ENCODE measurements at regions not wholly inside any gene's neighbourhood (a gene's known extent, or its start where the extent isn't known, plus 50 kb on each side); places are given as distances from the start of the nearest gene placed in this dataset.

DNA sequence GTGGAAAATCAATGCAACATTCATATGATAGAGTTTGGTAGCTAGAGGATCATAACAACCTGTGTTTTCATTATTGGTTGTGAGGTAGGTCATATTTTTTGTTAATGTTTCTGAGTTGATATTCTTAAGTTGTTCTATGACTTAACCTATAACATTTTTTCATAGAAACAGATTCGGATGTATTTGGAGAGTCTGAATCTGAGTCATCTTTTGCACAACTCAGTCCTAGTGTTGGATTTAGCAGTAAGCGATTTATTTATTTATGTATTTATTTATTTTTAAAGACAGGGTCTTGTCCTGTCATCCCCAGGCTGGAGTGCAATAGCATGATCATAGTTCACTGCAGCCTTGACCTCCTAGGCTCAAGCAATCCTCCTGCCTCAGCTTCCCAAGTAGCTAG, 292.8 kb upstream of the ZNF717 start:
- no peak for DNase-seq

DNA sequence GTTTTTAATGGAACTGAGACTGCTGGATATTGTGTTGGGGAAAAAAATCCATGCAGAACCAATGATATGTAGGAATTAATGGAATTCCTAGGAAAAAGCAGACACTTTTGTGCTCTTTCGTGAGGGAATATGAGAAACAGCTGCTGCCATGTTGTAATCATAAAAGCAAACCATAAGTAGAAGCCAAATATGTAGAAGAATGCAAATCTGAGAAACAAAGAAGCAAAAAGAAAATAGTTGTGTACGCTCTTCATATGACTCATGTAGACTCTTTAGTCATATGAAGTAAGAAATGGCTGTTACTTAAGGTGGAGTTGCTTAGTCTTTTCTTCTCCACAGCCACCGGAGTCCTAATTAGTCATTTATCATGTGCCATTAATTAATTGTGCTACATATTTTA, 298.6 kb upstream of the ZNF717 start:
- DNase-seq: no peak

DNA sequence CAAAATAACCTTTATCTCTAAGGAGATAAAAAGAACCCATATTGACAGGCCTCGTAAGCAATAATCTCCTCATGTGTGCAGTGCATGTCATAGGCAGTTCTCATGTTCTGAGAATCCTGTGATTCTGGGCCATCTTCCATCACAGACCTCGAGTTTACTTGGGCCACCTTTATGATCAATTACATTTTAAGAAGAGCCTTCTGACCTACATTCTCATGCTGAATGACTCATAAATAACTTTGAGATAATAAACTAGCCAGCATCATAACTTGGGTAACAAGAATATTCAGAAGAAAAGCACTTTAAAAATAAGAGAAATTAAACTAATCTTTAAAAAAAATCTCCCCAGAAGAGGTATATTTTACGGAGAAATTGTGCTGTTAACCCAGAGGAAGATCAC, 310.7 kb upstream of the ZNF717 start:
- no peak for DNase-seq

DNA sequence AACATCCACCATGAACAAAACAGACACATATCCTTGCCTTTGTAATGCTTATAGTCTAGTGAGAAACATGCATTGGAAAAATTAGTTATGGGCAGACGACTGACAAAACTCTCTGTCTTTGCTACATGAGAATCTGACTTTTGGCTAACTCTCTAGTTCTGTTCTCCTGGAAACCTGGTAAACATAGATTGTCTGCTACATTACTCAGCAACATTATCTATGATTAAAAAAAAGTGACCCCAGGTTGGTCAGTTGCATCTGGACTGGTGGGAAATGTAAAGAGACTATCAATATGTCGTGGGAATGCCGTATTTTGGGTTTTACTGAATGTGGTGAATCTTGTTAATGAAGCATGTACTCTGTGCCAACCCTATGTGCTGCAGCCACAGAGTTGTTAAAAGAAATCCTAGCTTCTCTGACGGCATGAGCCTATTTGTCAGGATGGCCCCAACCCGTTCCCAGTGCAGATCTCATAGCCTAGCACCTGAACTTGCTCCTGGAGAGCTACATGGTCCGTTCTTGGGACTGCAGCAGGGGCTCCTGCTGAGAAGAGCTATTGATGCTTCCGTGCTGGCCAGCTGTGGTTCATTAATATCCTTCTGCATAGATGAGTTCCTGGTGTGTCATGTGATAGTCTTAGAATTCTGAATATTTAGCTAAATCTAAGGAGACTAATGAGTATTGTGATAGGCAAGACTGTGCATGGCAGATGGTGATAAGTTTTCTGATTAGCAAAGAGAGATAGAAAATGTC, 311.7 kb upstream of the ZNF717 start:
- DNase-seq: no peak

DNA sequence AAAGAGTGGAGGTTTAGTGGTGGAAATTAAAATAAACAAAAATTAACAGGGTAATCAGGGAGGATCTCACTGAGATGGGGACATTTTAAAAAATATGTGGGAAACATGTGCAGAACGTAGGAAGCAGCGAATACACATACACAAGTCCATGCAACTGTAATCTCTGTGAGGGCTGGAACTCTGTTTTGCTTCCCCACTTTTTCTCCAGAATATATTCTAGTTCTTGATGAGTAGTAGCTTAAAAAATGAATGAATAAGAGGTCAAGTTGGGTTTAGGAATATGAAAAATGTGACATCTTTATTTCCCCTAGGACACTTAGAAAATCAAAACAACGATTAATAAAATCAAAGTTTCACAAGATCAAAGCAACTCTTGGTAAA, 312.2 kb upstream of the ZNF717 start:
- DNase-seq: no peak

DNA sequence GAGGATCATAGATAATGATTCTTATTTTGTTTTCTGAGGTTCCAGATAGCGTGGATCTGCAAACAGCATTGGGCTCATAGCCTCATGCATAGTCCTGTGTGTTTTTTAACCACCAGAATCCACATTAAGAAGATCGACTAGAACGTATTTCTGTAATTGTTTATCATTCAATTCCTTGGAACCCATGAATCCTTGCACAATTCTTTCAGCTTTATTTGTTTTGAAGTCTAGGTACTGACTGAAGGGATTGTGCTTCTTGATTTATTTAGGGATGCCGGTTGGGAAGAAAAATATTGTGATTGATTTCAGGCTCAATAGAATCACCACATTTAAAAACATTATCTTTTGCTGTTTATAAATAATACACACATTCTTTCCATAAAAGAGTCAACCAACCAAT, 314.6 kb upstream of the ZNF717 start:
- no peak for DNase-seq

DNA sequence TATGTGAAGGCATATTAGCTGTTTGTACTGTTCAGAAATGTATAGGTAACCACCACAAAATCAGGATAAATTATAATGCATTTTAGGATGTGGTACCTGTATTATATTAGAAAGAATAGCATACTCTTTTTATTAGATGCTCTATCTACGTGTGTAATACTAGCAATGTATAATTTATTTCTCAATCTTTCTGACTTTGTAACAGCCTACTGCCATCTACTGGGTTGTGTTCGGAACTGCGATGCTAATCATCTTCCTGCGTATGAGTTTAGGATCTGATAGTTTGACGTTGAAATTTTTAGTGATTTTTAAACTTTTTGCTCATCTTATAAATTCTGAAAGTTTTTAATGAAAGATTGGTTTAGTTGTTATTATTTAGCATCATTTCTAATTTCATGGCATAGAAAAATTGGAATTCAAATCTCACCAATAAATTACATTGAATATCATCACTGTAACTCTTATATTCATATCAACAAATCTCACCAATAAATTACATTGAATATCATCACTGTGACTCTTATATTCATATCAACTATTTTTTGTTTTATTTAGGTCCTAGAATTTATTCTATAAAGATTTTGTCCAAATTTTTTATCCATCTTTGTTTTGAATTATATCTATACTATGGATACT, 322.7 kb upstream of the ZNF717 start:
- peak; percentile 7 for DNase-seq

DNA sequence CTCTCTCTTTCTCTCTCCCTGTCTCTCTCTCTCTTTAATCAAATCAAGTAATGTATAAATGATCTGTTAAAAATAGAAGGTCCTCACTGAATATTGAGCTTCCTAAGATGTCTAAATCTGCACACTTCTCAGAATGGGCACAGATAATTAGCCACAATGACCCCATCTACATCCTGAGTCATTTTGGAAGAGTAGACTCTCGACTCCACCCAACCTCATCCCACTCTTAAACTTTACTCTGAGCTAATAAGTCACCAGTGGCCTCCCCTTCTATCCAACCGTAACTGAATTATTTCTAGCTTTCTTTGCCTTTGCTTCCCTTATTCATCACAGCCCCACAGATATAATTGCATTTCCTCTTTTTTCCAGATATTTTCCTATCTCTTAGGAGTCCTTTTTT, 326.5 kb upstream of the ZNF717 start:
- DNase-seq: no peak

DNA sequence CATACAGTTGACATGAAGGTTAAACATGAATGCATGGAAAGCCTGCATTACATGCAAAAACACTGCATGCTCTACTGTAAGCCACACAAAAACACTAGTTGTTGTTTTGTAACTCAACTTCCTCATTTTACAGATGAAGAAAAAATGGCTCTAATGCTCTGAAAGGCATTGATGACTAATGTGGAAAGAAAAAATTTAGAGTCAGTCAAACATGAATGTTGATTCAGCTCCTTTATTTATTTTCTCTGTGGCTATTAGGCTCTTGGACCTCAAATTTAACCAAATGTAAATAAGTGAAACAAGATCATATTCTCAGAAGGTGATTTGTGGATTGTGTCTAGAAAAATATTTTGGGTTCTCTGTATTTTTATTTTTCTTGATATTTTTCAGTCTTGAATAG, 336.7 kb upstream of the ZNF717 start:
- DNase-seq: no peak

DNA sequence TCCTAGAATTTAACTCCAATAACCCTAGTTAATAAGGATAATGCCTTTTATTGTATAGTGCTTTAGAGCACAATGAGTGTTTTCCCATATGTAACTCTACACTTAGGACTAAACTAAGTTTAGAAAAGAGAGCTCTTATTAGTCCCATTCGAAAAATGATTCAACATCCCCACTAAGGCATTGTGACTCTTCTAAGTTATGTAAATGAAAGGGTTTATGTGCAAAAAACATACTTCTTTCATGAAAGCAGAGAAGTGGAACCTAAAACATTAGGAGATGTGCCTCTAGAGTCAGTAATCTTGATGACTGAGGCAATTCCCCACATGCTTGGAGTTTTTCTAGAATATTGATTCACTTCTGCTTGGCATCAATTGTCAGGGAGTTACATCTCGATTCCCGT, 344.1 kb upstream of the ZNF717 start:
- no peak for DNase-seq

DNA sequence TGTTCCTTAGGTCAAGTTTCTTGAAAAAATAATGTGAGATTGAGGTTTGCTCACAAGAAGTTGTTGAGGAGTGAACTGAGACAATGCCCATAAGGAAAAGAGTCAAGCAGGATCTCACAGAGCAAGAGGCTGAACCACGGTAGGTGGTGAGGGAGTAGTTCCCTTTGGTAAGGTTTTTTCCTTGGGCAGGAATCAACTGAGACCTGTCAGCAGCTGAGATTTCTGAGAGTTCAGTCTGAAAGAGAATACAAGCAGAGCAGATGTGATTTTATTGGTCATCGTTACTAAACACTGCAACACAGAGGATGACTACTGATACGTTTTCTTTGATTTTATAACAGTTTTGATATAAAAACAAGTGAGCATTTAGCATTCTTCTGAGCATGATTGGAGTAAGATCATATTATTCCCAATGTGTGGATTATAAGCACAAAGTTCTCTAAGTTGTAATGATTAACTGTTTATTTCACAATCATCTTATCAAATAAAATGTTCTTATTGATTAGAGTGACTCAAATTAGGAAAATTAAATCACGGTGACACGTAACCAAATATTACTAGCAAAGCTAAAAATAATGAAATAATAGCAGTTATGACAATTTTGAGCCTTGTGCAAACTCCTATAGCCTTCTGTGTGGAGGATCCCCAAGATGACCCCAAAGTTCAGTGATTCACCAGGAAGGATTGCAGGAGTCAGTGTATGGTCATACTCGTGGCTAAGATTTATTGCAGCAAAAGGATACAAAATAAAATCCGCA, 346.2 kb upstream of the ZNF717 start:
- no peak for DNase-seq

DNA sequence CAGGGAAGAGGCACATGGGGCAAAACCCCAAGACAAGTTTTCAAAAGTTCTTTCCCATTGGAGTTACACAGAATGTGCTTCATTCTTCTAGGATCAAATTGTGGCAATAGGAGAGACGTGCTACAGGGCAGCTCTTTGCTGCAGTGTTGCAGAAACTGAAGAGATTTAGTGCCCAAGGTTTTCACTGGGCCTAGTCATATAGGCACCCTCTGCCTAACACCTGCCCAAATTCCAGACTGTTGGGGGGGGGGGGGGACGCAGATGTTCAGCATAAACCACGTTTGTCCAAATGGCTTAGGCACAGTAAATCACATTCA, 346.8 kb upstream of the ZNF717 start:
- DNase-seq: no peak

DNA sequence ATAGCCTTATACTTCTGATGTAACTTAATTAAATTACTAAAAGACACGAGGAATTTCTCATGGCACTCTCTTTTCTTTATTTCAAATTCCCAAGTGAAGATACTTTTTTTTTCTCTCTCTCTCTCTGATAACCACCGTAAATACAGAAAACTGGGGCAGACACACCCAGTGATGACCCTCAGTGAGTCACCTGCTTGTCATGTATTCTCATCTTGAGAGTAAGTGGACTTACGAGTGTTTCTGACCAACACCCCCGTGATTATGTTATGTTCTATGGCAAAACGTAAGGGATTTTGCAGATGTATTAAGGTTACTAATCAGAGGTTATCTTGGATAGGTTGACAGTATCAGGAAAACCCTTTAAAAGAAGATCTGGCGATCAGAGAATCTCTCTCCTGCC, 348.8 kb upstream of the ZNF717 start:
- no peak for DNase-seq

DNA sequence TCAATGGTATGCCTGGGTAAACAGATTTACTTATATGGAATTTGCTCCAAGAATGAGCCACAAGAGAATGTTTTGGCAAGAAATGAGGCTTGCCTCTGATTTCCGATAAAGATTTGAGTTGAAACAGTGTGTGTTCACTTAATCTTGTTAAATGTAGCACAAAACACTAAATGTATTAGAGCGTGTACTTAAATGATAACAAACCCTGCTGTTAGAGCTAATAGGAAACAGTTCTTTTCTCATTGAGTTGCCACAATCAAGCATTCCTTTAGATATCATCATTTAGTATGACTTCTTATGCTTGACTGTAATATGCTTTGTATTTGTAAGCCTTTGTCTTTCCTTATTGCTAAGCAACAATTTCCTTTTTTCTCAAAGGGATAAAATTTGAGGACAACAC, 353.6 kb upstream of the ZNF717 start:
- DNase-seq: no peak

DNA sequence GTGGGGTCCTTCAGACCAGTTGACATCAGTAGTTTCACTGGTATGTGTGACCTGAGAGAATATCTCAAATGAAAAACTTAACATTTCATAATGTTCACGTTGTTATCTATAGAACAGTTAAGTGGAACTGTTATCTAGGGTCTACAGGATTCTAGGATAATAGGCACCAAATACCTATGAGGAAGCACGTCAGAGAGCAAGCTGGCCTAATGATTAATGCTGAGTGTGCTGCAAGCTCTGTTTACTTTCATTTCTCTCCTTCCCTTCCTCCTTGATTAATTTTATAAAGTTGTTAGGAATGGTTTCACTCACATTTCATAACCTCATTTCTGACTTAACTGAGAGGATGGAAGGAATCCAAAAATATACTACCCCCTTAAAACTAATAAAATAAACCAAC, 362.5 kb upstream of the ZNF717 start:
- no peak for DNase-seq

DNA sequence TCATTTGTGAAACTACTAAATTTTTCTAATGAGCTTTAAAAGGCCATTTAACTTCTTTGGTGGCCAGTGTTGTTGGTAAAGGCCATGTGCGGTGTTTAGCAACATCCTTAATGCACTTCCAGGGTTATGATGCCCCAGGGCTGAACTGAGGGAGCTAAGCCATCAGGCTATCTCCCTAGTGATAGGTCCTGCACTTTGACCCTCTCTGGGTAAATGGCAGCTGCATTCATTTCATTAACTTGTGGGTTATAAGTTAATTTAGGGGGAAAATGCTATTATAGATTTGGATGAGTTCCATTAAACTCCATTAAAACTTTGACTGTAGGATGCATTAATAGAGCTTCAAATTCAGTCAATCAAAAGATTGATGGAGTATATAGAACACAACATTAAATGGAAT, 366.7 kb upstream of the ZNF717 start:
- no peak for DNase-seq

DNA sequence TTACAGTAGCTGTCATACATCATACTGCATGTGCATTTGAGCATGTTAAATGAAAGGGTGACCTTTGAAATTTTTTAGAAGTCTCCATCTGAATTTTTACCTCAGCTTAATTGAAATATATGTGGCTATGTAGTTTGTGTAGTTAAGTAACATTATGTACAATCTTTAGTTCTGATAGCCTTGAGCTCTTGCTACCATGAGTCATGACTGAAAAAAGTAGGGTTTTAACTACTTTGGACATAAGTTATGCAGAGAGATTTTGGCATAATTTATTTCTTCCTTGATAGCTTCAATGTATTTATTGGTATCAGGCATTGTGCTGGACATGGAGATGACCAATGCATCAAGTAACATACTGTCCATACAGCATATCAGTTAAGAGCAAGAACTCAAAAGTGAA, 376.5 kb upstream of the ZNF717 start:
- no peak for DNase-seq

DNA sequence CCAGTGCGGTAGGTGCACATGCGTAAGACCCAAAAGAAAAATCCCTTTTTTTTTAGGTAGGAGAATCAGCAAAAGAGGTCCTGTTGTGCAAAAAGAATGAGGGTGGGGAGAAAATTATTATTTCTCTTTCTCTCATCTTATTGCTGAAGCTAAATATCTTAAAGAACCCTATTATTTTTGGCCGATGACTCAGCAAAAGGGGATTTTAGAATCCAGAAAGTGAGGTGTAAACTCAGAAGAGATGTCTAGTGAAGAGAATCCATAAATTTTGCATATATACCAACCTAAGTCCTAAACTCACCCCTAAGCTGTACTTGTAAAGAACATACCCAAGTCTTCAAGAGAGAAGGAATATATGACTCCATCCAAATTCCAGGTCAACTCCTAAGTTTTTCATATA, 386.3 kb upstream of the ZNF717 start:
- no peak for DNase-seq

DNA sequence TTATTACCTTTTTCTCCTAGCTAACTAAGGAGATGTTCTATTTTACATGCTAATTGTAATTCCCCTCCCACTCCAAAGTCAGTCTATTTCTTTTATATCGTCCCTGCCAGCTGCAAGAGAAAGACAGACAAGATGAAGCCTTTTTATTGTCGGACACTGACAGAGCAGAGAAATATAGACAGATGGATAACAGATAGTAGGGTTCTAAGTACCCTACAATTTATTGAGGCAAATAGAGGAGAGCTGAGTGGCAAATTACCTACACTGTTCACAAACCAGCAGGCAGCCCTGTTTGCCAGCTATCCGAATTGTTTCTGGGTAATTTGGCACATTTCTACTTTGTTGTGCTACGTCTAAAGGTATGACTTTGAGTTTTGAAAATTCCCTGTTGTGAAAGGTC, 392.3 kb upstream of the ZNF717 start:
- DNase-seq: no peak

DNA sequence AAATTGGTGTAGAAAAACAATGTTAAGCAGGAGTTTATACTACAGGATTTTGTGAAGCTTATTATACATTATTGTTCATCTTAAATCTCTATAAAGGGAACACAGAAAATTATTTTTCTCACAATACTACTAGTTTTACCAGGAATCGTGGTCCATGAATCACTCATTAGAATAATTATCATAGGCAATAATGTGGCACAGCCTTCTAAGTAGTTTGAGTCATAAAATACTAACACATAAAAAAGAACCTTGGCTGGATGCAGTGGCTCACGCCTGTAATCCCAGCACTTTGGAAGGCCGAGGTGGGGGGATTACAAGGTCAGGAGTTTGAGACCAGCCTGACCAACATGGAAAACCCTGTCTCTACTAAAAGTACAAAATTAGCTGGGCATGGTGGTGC, 393.1 kb upstream of the ZNF717 start:
- no peak for DNase-seq

DNA sequence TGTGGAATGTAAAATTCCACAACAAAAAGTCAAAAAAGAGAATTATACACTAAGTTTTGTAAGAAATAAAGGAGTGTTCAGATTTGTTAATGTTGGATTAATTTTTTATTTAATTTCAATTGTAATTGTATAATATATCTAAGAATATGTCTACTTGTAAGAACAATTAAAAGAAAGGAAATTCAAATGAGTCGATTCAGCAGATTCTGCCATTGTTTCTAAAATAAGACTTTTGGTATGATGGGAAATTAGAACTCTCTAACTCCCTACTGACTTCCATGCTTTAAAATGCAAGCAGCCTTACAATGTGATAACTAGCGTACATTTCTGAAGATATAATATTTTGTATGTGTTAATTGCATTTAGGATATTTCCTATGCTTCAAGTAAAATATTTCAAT, 395.9 kb upstream of the ZNF717 start:
- no peak for DNase-seq

DNA sequence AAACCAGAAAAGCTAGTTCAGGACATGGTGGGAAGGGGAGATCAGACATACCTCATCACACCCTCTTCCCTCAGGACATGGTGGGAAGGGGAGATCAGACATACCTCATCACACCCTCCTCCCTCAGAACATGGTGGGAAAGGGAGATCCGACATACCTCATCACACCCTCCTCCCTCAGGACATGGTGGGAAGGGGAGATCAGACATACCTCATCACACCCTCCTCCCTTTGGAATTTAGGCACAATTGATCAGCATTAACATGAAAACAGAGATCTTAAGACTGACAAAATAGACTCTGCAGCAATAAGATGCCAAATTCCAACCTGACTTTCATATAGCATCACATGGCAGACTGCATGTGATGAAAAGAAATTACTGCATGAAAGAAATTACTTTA, 412.7 kb upstream of the ZNF717 start:
- DNase-seq: no peak

DNA sequence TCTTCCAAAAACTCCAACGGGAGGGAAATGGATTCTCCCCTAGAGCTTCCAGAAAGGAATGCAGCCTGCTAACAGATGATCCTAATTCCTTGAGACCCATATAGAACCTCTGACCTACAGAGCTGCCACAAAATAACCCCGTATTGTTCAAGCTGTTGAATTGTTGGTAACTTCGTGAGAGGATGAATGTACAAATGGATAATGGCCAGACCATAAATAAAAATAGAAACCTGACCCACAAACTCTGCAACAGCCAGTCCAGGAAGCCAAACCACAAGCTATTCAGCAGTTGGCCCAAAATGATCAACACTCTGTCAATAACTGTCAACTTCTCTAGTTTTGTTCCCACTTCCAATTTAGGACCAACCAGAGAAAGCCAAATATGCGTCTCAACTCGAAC, 414.0 kb upstream of the ZNF717 start:
- no peak for DNase-seq

DNA sequence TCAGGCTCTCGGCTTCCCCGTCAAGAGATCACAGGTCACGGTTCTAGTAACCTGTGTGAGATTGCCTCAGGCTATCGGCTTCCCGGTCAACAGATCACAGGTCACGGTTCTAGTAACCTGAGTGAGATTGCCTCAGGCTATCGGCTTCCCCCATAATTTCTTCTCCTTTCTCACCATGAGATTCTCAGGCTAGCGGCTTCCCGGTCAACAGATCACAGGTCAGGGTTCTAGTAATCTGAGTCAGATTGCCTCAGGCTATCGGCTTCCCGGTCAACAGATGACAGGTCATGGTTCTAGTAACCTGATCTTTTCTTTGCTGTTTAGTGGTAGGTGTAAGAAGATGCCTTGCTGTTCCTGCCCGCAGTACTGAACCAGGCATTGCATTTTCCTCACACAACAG, 418.2 kb upstream of the ZNF717 start:
- no peak for DNase-seq

DNA sequence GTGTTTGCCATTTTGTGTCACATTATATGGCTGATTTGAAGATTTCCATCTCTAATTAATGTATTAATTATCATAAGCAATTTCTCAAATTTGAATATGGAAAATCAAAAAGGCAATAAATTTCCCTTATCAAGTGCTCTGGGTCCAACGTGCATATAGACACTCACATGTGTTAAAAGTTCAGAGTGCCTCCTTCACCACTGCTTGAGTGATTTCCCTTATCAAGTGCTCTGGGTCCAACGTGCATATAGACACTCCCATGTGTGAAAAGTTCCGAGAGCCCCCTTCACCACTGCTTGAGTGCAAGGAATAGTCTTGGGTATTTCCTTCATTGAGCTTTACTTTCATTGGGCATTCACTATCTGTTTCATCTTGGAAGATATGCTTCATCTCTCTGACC, 421.0 kb upstream of the ZNF717 start:
- DNase-seq: no peak
